Stimulated activated CD4-positive, alpha-beta T cell treated with anti-CD3 and anti-CD28 coated beads, Interleukin-4, amount 100 ng/mL, for 24 hours (primary cell): ENCODE measurements at regions not wholly inside any gene's neighbourhood (a gene's known extent, or its start where the extent isn't known, plus 50 kb on each side); places are given as distances from the start of the nearest gene placed in this dataset.

Experiments used
- DNase-seq: peaks from one replicate; pipeline ENCODE4 v3.0.0-alpha.2; 2020

DNA sequence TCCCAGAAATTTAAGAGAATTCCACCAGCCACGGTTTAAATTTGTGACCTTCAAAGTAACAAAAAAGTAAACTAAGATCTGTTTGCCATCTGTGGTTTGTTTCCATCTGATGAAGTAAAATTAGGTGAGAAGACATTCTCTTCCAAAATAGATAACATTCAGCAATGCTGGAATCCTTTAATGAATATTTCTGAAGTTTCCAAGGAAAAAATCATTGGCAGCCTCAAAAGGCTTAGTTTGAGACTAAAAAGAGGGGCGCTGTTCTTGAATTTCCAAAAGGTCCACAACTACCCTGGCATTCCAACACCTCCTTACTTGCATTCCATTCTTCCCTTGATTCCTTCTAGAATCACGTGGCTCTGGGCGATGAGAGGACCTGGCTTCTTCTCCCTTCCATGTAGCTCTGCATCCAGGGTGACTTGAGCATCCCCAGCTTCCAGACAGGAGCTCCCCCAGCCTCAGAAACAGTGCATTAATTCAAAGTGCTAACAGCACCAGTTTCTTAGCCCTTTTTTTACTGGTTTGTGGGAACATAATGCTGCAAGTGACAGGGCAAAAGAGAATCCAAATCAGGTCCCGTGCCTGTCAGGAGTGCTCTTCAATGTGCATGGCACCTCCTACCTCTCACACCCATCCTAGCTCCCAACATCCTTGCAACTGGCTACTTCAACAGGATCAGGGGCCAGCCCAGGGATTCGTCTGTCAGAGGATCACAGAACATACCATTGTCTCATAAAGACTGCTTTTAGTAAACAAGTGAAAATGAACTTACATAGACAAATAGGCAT, 191.5 kb upstream of the S1PR3 start:
- no peak for DNase-seq

DNA sequence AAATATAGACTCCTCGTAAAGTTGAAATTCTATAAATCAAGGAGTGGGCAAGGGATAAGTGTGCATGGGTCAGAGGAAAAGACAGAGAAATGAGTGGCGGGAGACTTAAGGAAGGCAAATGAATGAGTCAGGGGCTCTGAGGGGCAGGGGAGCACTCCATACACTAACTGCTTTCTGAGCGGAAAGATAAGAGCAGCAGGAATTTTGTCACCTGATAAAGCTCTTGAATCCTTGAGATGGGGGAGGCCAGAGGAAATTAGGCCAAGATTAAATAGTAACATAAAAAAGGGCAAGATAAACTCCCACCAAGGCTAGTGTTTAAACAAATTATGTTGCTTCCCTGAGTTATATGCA, 191.0 kb upstream of the S1PR3 start:
- no peak for DNase-seq

DNA sequence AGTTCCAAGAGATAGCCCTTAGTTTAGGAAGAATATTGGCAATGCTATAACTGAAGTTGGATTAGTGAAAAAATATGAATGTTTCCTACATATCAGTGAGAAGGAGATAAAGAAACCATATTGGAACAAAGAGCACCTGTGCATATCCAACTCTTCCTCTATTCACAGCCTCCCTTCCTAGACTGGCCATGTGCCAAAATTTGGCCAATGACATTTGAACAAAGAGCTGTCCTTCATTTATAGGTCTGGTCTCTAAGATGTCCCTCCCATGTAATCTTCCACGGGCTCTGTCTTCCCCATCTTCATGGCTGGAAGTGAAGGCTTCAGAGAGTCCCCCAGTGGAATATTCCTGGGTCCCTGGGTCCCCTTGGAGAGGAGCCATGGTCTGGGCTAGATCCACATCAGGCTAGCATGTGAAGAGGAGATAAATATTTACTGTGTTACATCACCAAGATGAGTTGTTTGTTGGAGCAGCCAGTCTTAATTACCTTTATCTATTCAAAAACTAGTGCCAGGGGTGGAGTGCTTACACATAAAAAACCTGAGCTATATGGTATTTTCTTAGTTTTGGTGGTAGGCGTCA, 190.0 kb upstream of the S1PR3 start:
- no peak for DNase-seq

DNA sequence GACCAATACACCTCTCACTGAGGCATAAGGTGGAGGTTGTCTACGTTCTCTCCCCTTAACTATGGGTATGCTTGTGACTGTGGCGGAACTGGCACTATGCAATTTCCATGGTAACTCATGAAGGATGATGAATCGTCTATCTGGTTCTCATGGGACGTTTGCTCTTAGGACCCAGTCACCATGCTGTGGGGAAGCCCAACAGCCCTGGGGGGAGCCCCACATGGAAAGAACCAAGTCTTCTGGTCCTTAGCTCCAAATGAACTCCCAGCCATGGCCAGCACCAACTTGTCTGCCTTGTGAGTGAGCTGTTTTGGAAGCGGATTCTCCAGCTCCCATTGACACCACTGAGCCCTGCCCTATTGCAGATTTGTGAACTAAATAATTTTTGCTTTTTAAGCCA, 188.7 kb upstream of the S1PR3 start:
- DNase-seq: no peak

DNA sequence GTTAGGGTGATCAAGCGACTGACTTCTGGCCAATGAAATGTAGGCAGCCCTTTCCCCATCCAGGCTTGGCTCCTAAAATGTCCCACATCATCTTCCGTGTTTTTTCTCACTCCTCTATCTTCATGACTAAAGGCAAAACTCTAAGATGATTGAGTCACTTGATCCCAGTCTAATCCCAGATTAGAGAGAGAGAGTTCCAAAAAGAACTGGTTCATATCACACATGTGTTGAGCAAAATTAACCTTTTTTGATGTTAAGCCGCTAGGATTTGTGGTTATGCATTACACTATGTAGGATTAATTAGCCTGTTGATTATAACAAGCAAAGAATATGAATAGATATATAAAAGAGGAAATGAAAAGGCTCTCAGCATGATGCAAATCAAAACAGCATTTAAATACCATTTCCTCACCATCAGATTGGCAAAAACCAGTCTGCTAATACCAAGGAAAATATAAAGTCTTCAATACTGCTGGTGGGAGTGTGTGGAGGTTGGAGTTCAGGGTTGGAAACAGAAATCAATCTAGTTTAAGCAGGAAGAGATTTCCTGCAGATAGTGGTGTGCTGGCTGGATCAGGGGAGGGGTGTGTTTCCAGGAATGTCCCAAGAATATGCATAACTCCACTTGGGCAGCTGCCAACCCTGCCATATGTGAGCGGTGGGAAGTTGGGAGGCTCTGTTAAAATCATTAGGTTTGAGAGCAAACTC, 187.6 kb upstream of the S1PR3 start:
- DNase-seq: no peak

DNA sequence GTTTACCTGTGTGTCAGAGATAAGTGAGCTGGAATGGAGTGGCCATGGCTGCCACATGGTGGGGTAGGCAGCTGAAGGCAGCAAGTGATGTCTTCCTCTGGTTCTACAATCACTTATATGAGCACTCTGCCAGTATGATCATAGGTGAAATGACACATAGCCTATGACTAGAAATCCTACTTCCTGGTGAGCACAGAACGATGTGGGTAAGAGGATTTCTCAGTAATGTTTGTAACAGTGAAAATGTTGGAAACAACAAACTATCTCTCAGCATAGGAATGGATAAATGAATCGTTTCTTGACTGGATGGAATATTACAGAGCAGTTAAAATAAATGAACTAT, 187.0 kb upstream of the S1PR3 start:
- no peak for DNase-seq

DNA sequence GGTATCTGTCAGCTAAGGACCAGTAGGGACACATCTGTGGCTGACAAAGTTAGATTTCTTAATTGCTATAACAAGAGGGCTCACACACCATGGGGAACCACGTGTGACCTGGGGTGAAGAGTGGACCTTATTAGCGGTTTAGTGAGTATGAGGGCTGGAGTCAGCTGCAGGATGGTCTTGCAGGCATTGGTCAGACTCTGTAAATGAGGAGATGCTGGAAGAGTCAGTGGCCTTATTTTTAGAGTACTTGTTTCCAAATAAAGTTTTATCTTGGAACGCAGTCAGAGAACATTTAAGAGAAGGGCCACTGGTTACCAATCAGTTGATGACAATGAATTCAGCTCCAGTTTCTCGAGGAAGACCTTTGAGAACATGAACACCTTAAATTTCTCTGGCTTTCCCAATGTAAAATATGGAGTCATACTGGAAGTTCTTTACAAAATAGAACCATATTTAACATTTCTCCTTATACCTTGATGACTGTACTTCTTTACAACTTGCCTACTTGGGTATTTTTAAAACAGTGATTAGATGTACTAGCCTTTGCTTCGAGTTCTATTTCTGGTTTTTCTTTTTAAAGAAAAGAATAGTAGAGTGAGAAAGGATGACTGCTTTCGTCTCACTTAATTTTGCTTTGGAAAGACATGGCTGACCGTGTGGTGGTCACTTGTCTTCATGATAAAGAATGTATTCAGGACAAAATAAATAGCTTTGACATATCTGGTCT, 185.9 kb upstream of the S1PR3 start:
- no peak for DNase-seq

DNA sequence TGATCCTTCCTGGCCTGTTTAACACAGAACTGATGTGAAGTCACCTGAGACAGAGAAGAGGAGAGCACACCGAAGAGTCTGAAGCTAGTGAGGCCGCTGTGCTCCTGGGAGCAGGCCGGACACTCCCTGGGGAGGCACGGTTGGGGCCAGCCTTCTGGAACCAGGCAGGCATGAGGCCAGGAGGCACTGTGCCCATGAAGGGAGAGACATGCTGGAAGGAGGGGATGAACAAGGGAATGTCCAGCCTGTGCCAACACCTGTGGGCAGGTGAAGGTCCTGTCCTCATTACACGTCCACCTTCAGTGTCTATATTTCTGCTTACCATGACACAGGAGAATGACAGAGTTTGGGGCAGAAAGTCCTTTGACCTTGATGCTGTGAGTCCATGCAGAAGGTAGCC, 183.8 kb upstream of the S1PR3 start:
- DNase-seq: no peak

DNA sequence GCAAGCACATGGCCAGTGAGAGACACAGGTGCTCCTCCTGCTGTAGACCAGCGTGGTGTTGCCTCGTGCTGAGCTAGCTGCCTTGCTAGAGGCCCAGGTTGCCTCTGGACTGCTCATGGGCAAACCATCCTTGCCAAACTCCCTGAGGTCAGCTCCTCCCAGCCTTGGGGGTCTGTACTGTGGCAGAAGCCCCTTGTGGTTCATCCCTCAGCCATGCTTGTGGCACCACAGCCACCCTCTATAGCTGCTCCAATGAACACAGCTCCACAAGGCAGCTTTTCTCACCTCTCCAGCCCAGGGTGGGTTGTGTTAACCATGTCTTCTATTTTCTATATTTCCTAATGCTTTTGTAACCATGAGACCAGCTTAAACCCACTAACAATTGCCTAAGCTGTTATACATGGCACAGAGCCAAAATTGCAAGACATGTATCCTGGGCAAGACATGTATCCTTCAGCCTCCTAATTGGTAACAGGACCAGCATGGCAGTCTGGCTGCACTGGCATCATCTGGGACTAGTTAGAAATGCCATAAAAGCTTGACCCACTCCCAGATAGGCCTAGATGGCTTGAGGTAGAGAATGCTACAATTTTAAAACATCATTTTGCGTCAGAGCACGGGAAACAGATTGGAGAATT, 183.1 kb upstream of the S1PR3 start:
- no peak for DNase-seq

DNA sequence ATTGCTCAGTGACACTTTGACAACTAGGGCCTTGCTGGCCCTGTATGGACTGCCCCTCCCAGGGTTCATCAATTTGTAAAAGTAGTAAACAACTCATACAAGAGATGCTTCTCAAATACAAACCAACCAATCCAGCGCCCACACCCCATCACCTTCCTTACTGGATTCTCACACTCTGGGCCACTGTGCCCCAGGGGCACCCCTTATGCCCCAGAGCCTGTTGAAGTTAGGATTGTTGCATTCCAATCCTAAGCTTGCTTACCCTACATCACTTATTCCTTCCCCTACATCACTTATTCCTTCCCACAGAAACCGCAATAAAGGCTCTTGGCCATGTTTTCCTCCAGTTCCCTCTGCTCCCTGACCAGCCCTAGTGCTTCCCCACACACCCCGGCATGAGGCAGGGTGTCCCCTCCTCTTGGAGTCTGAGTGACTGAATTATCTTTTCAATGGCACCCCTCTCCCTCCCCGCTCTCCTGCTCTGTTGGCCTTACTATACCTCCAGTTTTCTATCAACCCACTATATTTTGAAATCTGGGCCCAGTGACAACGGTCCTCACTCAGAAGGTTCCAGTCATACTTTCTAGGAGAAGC, 182.4 kb upstream of the S1PR3 start:
- DNase-seq: no peak

DNA sequence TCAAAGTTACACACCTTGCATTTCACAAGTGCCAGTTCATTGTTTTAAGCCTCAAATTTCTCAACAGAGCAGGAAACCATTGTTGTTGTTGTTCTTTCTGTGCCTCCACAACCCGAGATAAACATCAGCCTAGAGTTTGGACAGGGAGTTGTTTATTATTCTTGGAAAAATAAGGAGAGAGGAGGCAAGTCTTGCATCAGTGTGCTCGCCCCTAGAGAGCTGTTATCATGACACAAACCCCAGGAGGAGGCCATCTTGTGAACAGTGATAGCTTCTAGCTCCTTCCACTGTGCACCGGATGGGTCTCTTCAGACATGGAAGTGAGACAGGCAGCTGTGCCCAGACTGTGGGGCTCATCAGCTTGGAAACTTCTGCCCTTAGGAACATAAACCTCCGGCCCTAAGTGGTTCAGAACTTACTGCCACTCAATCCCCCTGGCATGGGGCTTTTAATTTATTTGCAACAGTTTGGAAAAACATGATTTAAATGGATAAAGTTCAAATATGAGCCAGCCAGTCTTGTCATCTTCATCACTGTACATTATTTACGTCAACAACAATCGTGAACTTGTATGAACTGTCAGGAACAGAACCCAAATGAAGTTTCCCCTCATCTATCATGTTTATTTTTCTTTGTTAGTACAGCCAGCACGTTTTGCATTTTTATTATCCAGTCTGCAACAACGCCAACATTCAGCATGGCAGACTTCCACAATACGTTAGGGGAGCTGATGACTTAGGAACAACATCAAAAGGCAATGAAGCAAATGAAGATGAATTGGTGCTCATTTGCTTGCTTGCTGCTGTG, 181.7 kb upstream of the S1PR3 start:
- no peak for DNase-seq

DNA sequence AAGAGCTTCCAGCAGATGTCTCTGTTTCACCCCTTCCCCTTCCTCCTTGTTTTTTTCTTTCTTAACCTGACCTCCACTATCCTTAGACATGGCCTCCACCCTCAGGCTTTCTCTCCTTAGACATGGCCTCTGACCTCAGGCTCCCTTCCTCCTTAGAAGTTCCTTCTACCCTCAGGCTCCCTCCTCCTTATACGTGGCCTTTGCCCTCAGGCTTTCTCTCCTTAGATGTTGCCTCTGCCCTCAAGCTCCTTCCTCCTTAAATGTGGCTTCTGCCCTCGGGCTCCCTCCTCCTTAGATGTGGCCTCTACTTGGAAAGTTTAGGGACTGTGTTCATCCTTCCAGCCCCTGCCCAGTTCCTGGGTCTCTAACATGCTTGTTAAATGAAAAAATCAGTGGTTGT, 180.4 kb upstream of the S1PR3 start:
- no peak for DNase-seq

DNA sequence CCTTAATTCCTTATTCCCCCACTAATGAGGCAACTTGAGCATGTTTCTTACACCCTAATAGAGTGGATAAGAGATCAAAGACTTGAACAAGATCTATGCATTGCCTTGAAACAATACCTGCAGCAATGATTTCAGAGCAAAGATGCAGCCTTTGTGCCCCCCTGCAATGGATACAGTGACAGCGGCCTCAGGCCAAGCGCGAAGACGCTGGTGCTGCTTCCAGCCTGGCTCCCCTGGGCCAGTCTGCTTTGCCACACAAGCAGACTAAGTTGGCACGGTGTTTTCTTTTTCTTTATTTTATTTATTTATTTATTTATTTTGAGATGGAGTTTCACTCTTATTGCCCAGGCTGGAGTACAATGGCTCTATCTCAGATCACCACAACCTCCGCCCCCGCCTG, 179.8 kb upstream of the S1PR3 start:
- no peak for DNase-seq

DNA sequence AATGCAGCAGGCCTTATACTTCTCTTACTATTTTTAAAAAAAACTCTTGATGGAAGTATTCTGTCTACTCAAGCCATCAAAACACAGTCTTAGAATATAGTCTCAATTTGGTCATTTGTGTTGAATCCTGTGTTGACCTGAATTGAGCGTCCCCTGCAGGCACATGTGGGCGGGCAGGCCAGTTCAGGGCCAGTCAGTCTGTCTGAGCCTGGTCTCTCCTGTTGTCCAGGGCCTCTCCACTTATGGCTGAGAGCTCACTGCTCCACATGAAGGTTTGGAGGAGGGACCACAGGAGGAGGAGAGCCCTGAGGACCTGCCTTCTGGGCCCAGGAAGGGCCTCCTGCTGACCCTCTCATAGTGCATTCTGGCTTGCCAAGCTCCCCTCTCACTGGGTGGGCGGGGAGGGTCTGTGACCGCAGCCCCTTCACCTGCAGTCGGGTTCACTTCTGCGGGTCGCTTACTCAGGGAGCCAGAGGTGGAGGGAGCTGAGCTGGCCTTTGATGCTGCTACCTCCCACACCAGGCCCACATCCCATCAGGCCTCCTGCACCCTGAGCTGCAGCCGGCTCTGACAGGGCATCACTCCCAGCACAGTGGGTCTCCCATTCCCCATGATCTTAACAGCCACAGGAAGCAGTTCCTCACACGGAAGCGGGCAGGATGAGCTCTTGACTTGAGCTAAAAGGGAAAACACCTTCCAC, 178.2 kb upstream of the S1PR3 start:
- no peak for DNase-seq

DNA sequence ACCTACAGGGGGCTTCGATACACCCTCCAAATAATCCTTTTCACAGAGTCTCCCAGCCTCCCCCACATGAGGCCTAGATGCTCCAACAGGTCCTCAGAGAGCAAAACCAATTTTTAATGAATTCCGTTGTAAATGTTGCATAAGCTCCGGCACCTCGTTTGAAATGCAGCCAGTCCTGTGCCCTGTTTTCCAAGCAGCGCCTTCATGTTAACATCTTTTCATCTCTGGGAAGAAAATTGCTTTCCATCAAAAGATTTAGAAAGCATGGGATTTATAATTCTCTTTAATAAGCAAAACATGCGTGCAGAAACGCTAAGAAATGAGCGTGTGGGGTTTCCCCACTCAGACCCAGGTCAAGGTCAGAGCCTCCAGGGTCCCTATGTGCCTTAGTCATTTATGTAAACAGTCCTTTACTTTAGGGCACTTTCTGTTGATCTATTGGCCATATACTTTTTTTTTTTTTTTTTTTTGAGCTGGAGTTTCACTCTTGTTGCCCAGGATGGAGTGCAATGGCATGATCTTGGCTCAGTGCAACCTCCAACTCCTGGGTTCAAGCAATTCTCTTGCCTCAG, 177.5 kb upstream of the S1PR3 start:
- DNase-seq: no peak

DNA sequence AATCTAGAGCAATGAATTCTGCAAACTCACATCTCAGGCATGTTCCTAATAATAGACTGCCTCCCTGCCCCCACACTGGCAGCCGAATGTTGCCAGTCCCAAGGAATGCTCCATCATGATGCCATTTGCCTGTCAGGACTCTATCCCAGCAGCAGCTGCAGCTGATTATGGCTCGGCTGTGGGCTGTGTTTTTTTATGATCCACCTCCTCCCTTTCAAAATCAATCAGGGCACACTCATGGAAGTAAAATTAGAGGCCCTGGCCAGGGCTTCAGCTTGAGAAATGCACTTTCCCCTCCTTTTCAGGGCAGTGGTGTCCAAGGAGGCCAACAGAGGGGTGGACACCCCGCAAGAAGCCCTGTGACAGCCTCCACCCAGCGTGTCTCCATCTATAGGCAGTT, 176.7 kb upstream of the S1PR3 start:
- DNase-seq: no peak

DNA sequence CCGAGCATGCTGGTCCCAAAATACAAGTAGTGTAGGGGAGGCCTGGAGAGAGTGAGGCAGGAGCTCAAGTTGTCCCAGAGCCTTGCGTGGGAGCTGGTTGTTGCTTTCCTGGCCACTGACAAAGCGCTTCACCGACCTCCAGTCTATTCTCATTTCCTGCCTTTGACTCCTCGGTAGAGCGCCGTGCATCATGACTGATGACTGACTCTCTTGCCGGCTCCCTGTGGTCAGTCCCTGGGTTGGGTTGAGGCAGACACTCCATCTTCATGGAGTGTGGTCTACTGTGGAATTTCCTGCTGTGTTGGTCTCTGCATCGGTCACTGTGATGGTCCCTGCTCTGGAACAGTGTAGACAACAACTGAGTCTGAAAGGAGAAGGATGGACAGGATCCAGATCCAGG, 175.1 kb upstream of the S1PR3 start:
- DNase-seq: no peak

DNA sequence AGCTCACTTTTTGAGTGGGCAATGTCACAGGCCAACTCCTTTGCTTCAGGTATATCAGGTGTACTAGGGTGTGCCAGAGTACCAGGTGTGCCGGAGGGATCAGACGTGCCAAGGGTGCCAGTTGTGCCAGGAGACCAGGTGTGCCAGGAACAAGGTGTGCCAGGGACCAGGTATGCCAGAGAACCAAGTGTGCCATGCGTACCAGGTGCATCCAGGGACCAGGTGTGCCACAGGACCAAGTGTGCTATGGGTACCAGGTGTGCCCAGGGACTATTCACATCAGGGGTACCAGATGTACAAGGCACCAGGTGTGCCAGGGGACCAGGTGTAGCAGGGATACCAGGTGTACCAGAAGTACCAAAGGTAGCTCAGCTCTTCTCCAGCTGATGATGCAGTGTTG, 174.7 kb upstream of the S1PR3 start:
- no peak for DNase-seq

DNA sequence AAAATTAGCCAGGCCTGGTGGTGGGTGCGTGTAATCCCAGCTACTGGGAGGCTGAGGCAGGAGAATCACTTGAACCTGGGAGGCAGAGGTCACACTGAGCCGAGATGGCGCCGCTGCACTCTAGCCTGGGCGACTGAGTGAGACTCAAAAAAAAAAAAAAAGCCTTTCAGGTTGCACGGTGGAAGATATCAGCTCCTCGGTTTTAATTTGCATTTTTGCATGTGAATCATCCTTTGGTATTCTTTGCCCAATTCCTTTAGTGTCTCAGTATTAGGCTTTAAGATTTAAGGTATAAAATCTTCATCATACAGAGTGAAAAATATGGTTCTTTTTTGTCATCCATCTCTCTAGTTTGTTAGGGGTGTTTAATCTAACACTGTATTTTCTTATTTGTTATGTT, 173.6 kb upstream of the S1PR3 start:
- DNase-seq: no peak

DNA sequence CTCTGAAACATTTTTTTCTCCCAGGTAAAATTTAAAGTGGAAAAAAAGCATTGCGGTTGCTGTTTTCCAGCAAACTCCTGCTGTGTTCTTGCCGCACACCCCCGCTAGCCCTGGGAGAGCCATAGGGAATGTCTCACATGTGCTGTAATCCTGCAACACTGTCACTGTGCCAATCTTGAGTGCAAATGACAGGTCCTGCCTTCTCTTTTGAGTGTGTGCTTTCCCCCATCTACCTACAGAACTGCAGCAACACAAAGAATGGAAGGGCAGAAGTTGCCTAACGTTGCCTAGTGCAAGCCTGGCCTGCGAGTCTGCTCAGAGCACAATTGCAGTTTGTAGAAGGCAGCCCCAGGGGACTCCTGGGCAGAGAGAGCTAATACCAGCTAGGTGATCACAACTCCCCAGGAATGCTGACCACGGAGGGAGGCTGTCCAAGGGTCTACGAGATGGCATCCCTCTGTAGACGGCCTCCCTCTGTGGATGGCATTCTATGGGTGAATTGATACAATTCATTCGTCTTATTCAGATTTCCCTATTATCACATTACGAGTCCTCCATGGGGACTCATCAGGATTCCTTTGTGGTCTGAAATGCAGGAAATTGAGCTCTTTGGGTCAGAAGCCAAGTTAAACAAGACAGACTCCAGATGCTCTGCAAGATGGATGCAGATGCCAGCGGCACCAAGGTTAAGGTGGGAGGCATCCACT, 172.6 kb upstream of the S1PR3 start:
- DNase-seq: no peak
